ENCODE measurements at regions not wholly inside any gene's neighbourhood (a gene's known extent, or its start where the extent isn't known, plus 50 kb on each side); places are given as distances from the start of the nearest gene placed in this dataset.

DNA sequence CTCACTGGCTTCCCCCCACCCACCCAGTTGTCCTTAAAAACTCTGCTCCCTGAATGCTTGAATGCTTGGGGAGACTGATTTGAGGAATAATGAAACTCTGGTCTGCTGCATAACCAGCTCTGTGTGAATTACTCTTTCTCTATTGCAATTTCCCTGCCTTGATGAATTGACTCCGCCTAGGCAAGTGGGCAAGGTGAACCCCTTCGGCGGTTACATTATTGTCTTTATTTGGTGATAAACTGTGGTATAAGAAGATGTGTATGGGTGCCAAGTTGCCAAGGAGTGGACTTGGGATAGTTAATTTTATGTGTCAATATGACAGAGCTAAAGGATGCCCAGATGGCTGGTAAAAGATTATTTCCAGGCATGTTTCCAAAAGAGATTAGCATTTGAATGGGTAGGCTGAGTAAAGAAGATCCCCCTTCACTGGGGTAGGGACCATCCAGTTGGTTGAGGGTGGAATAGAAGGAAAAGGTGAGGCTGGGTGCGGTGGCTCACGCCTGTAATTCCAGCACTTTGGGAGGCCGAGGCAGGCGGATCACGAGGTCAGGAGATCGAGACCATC lies 98.5 kb upstream of the HAAO start:
- H3K27ac ChIP-seq: no peak overlapping the region
- TF ChIP-seq, protein P1, sequence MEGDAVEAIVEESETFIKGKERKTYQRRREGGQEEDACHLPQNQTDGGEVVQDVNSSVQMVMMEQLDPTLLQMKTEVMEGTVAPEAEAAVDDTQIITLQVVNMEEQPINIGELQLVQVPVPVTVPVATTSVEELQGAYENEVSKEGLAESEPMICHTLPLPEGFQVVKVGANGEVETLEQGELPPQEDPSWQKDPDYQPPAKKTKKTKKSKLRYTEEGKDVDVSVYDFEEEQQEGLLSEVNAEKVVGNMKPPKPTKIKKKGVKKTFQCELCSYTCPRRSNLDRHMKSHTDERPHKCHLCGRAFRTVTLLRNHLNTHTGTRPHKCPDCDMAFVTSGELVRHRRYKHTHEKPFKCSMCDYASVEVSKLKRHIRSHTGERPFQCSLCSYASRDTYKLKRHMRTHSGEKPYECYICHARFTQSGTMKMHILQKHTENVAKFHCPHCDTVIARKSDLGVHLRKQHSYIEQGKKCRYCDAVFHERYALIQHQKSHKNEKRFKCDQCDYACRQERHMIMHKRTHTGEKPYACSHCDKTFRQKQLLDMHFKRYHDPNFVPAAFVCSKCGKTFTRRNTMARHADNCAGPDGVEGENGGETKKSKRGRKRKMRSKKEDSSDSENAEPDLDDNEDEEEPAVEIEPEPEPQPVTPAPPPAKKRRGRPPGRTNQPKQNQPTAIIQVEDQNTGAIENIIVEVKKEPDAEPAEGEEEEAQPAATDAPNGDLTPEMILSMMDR (conservative IDR thresholded peaks at IDR 0.05): no peak

DNA sequence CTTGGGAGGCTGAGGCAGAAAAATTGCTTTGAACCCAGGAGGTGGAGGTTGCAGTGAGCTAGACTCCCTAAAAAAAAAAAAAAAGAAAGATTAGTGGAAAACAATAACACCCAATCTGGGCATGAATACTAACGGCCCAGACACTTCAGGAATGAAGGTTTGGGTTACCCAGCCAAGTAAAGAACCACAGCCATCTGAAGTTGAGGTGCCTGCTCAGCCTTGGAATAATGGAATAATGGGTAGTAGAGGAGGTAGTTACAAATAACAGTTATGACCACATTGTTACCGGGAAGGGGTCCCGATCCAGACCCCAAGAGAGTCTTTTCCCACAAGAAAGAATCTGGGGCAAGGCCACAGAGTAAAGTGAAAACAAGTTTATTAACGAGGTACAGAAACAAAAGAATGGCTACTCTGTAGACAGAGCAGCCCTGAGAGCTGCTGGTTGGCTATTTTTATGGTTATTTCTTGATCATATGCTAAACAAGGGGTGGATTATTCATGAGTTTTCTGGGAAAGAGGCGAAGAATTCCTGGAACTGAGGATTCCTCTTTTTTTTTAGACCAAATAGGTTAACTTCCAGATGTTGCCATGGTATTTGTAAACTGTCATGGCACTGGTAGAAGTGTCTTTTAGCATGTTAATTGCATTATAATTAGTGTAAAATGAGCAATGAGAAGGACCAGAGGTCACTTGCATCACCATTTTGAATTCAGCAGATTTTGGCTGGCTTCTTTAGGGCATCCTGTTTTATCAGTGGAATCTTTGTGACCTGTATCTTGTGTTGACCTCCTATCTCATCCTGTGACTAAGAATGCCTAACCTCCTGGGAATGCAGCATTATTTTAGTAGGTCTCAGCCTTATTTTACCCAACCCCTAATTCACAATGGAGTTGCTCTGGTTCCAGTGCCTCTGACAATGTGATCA lies 96.2 kb upstream of the HAAO start:
- TF ChIP-seq, protein P1 (conservative IDR thresholded peaks at IDR 0.05): no peak
- H3K27ac ChIP-seq: no peak overlapping the region

GRCh38 chr2:42886921-42887320 lies 94.5 kb upstream of the HAAO start:
- TF ChIP-seq, protein P1 (conservative IDR thresholded peaks at IDR 0.05): no peak
- no peak overlapping the region for H3K27ac ChIP-seq

DNA sequence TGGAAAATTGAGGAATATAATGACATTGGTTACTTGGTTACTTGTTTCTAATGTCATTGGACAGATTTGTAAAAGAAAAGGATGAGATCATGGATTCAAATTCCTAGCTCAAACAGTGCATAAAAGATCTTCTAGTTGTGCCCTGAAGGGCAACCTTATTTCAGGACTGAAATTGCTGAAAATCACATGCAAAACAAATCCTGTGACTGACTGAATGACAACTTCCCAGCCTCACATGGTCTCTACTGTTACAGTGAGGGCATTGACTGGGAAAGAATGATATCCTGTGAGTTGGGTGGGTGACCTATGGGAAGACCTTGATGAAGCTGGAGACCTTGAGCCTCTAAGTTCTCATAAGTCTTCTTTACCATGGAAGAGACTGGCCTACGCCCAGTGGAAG lies 90.4 kb upstream of the HAAO start:
- no peak overlapping the region for H3K27ac ChIP-seq
- TF ChIP-seq, protein P1 (conservative IDR thresholded peaks at IDR 0.05): no peak

DNA sequence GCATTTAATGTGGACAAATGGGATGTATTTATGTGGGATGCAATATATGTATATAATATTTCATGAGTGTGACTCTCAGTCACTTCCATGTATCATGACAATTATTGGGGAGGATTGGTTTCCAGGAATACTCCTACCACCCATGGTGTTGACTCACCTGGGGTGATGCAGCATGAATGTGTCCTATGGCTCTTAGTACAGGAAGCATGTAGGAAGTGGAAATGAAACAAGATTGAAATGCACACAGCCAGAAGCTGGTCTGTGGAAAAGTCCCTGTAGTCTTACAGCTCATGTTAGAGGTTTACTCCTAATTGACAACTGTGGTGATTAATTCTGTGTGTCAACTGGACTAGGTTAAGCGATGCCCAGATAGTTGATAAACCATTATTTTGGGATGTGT lies 89.3 kb upstream of the HAAO start:
- TF ChIP-seq, protein P1 (conservative IDR thresholded peaks at IDR 0.05): no peak
- H3K27ac ChIP-seq: peak overlapping the region; percentile 54

DNA sequence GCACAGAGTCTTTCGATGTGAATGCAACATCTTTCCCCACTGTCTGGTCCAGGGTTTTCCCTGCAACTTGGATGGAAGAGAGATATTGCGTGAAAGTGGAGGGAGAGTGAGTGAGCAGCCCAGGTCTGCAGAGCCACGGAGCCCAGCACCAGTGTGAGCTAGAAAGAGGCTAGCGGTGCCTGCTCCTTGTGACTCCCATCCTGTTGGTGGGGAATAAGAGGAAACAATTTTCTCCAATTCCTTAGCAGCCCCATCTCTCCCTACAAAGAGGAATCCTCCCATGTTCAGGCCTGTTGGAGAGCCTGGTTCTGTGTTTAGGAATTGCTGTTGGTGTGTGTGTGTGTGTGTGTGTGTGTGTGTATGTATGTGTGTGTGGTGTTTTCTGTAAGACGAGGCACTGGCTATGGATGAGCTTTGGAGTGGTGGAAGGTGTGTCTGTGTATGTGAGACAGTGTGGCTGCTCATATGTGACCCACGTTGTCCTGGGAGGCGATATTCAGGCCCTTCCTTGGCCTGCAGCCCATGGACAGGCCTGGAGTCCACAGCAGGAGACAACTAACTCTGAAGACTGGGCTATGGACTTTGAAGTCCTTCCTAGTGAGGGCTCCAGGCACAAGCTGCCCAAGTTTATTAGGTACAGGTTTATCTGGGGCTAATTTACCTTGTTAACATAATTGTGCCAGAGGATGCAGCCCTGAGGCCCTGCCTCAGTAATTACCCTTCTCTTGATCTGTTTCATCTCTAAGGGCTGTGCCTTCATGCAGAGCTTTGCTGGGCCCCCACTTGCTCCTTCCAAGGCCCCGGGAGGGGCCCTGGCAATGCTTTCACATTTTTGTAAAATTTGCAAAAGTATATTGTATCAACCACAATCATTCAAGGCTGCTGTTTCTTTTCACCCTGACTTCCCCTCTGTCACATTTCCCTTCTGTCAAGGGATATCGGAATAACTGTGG lies 88.6 kb upstream of the HAAO start:
- H3K27ac ChIP-seq: peak overlapping the region; percentile 54
- TF ChIP-seq, protein P1 (conservative IDR thresholded peaks at IDR 0.05): no peak

Measured in VCaP (cell line).